ENCODE measurements at regions not wholly inside any gene's neighbourhood (a gene's known extent, or its start where the extent isn't known, plus 50 kb on each side); places are given as distances from the start of the nearest gene placed in this dataset.

GRCh38 chr1:193747579-193747978, 561.2 kb upstream of the B3GALT2 start:
- DNase-seq (ENCODE audit: low read depth, low spot score), result no peak
- TF ChIP-seq FOS (IDR thresholded peaks at IDR 0.05; ENCODE audit: borderline replicate concordance, insufficient read depth, low read length), result no peak
- no peak for TF ChIP-seq JUN (IDR thresholded peaks at IDR 0.05; ENCODE audit: borderline replicate concordance, insufficient read depth, insufficient read length, low read depth)
- TF ChIP-seq GATA2 (IDR thresholded peaks at IDR 0.05; ENCODE audit: insufficient read depth, insufficient read length, low read depth, low read length), result no peak
- dilution Hi-C loops (cut with MboI; ENCODE audit: extremely low pct_ligation_motif_present, low sequenced_read_pairs), result no loop called here

GRCh38 chr1:193741228-193741627, 554.8 kb upstream of the B3GALT2 start:
- intact Hi-C loops (cut with micrococcal nuclease) (no loop called here), dilution Hi-C loops (cut with MboI; ENCODE audit: extremely low pct_ligation_motif_present, low sequenced_read_pairs) (no loop called here)
- POLR2A ChIA-PET, result interaction anchor here (0.6 kb wide), 1 partner anchor 12 kb away, joined by 4 read pairs; no protein-coding TSS in a partner anchor
- Histone ChIP-seq H3K27me3 (ENCODE audit: control insufficient read depth in 2 of 2, insufficient read depth in 2 of 2, low read length in 2 of 2) (no peaks in the 10 kb centered on the region), H3K9ac (replicated peaks; ENCODE audit: extremely low read depth, insufficient read depth, low read length) (no peak overlapping the region), H3K9me1 (replicated peaks; ENCODE audit: control insufficient read depth, extremely low read depth, insufficient read depth, low read length) (peaks cover 2% of the 10 kb centered on the region), H3K4me2 (ENCODE audit: insufficient read depth, low read length) (no peak overlapping the region), H3K27ac (ENCODE audit: insufficient read depth, low read depth, low read length) (no peak overlapping the region), H4K20me1 (replicated peaks; ENCODE audit: control insufficient read depth, extremely low read depth, insufficient read depth, low read length) (no peaks in the 10 kb centered on the region), H3K4me3 (replicated peaks in 1 of 3; ENCODE audit: insufficient read depth in 1 of 3, low read depth in 1 of 3, low read length in 3 of 3) (no peak overlapping the region), H3K4me1 (ENCODE audit: control insufficient read depth, extremely low read depth, insufficient read depth, low read length) (no peaks in the 10 kb centered on the region), H3K9me3 (replicated peaks; ENCODE audit: control insufficient read depth, insufficient read depth, low read length) (no peaks in the 10 kb centered on the region), H2AFZ (ENCODE audit: low read depth, low read length) (no peak overlapping the region), H3K36me3 (ENCODE audit: control insufficient read depth in 2 of 2, extremely low read depth in 1 of 2, insufficient read depth in 2 of 2, low read length in 2 of 2) (no peaks in the 10 kb centered on the region), H3K79me2 (ENCODE audit: control insufficient read depth, insufficient read depth, low read length) (no peaks in the 10 kb centered on the region)
- BruUV-seq (replicated peaks), result no TSS peak
- FAIRE-seq, result no peak
- no peak for DNase-seq (ENCODE audit: low read depth, low spot score)
- TF ChIP-seq POLR2A (IDR thresholded peaks at IDR 0.05; ENCODE audit: low read depth, low read length) (no peak), GATA2 (IDR thresholded peaks at IDR 0.05; ENCODE audit: insufficient read depth, insufficient read length, low read depth, low read length) (no peak), POLR2AphosphoS5 (IDR thresholded peaks at IDR 0.05; ENCODE audit: insufficient read depth, low read depth, low read length) (no peak), FOS (IDR thresholded peaks at IDR 0.05; ENCODE audit: borderline replicate concordance, insufficient read depth, low read length) (no peak), EZH2 (IDR thresholded peaks at IDR 0.05; ENCODE audit: borderline replicate concordance, low read depth, low read length, severe bottlenecking) (no peak), JUN (IDR thresholded peaks at IDR 0.05; ENCODE audit: borderline replicate concordance, insufficient read depth, insufficient read length, low read depth) (no peak)
- CTCF ChIA-PET, result no interaction called here

More at GRCh38 chr1:193747579-193747978, 561.2 kb upstream of the B3GALT2 start:
- ChIA-PET POLR2A (no interaction called here), CTCF (no interaction called here)
- Histone ChIP-seq H3K4me1 (ENCODE audit: control insufficient read depth, extremely low read depth, insufficient read depth, low read length) (no peaks in the 10 kb centered on the region), H3K4me2 (ENCODE audit: insufficient read depth, low read length) (no peak overlapping the region), H3K36me3 (ENCODE audit: control insufficient read depth in 2 of 2, extremely low read depth in 1 of 2, insufficient read depth in 2 of 2, low read length in 2 of 2) (no peaks in the 10 kb centered on the region), H3K27me3 (ENCODE audit: control insufficient read depth in 2 of 2, insufficient read depth in 2 of 2, low read length in 2 of 2) (no peaks in the 10 kb centered on the region), H3K9me1 (replicated peaks; ENCODE audit: control insufficient read depth, extremely low read depth, insufficient read depth, low read length) (no peaks in the 10 kb centered on the region), H3K9me3 (replicated peaks; ENCODE audit: control insufficient read depth, insufficient read depth, low read length) (no peaks in the 10 kb centered on the region), H3K27ac (ENCODE audit: insufficient read depth, low read depth, low read length) (no peak overlapping the region), H3K79me2 (ENCODE audit: control insufficient read depth, insufficient read depth, low read length) (no peaks in the 10 kb centered on the region), H3K4me3 (replicated peaks in 1 of 3; ENCODE audit: insufficient read depth in 1 of 3, low read depth in 1 of 3, low read length in 3 of 3) (no peak overlapping the region), H4K20me1 (replicated peaks; ENCODE audit: control insufficient read depth, extremely low read depth, insufficient read depth, low read length) (no peaks in the 10 kb centered on the region), H2AFZ (ENCODE audit: low read depth, low read length) (no peak overlapping the region), H3K9ac (replicated peaks; ENCODE audit: extremely low read depth, insufficient read depth, low read length) (no peak overlapping the region)
- intact Hi-C loops (cut with micrococcal nuclease), result no loop called here
- no TSS peak for BruUV-seq (replicated peaks)
- no peak for FAIRE-seq
